ENCODE measurements at regions not wholly inside any gene's neighbourhood (a gene's known extent, or its start where the extent isn't known, plus 50 kb on each side); places are given as distances from the start of the nearest gene placed in this dataset.
"Not testable (repeated sequence)": the region's sequence is repeated elsewhere in the genome, so short reads cannot be mapped to it uniquely, and the experiment has no call there.

GRCh38 chr18:76720683-76721082 is 101.7 kb upstream of the ZNF236 start:
- DNase-seq (ENCODE audit: low spot score): no peak

GRCh38 chr18:76715012-76715610 is 107.2 kb upstream of the ZNF236 start:
- DNase-seq (ENCODE audit: low spot score): no peak

- no peak for DNase-seq (ENCODE audit: low spot score)
Measured at GRCh38 chr18:76713432-76713831, 108.9 kb upstream of the ZNF236 start.

GRCh38 chr18:76712511-76713140 is 109.7 kb upstream of the ZNF236 start:
- DNase-seq (ENCODE audit: low spot score): no peak

- no peak for DNase-seq (ENCODE audit: low spot score)
Measured at GRCh38 chr18:76710646-76711520, 111.5 kb upstream of the ZNF236 start.

- DNase-seq (ENCODE audit: low spot score): peak; percentile 75
Measured at GRCh38 chr18:76709659-76710645, 112.4 kb upstream of the ZNF236 start.

GRCh38 chr18:76708722-76709353 is 113.5 kb upstream of the ZNF236 start:
- no peak for DNase-seq (ENCODE audit: low spot score)

GRCh38 chr18:76708071-76708721 is 114.2 kb upstream of the ZNF236 start:
- no peak for DNase-seq (ENCODE audit: low spot score)

GRCh38 chr18:76707534-76707933 is 114.8 kb upstream of the ZNF236 start:
- DNase-seq (ENCODE audit: low spot score): no peak

- DNase-seq (ENCODE audit: low spot score): not testable (repeated sequence)
Measured at GRCh38 chr18:76704589-76704988, 117.8 kb upstream of the ZNF236 start.

- no peak for DNase-seq (ENCODE audit: low spot score)
Measured at GRCh38 chr18:76699923-76700322, 122.4 kb upstream of the ZNF236 start.

GRCh38 chr18:76697441-76697901 is 124.9 kb upstream of the ZNF236 start:
- no peak for DNase-seq (ENCODE audit: low spot score)

GRCh38 chr18:76691800-76692199 is 130.6 kb upstream of the ZNF236 start:
- no peak for DNase-seq (ENCODE audit: low spot score)

- DNase-seq (ENCODE audit: low spot score): no peak
Measured at GRCh38 chr18:76689646-76690264, 132.6 kb upstream of the ZNF236 start.

GRCh38 chr18:76688724-76689472 is 133.5 kb upstream of the ZNF236 start:
- no peak for DNase-seq (ENCODE audit: low spot score)

GRCh38 chr18:76687304-76687962 is 134.9 kb upstream of the ZNF236 start:
- DNase-seq (ENCODE audit: low spot score): no peak

- DNase-seq (ENCODE audit: low spot score): peak; percentile 66
Measured at GRCh38 chr18:76686737-76687231, 135.6 kb upstream of the ZNF236 start.

GRCh38 chr18:76685860-76686259 is 136.5 kb upstream of the ZNF236 start:
- no peak for DNase-seq (ENCODE audit: low spot score)

- DNase-seq (ENCODE audit: low spot score): no peak
Measured at GRCh38 chr18:76685402-76685801, 137.0 kb upstream of the ZNF236 start.

Measured in hepatic stellate cell (primary cell).